Fibroblast of lung (primary cell): ENCODE measurements at regions not wholly inside any gene's neighbourhood (a gene's known extent, or its start where the extent isn't known, plus 50 kb on each side); places are given as distances from the start of the nearest gene placed in this dataset.
A peak's percentile ranks its signal among the peaks of the same experiment; 100 is the strongest.

Source experiments
- DNase-seq, 2 donors: peaks; one replicate each; pipeline versions ENCODE4 v3.0.0 to v3.0.0-alpha.2; 2010; ENCODE audit warnings: low read depth in 2 of 2
- H2AFZ ChIP-seq: 2 replicates; pipeline ENCODE4 v1.5.1; 2012; ENCODE audit warnings: low read length, control low read depth, inconsistent platforms
- H3K27ac ChIP-seq: 2 replicates; pipeline ENCODE4 v1.5.1; 2011; ENCODE audit warnings: low read length, control low read depth; ENCODE audit not compliant: insufficient read depth
- H3K27me3 ChIP-seq: 2 replicates; pipeline ENCODE4 v1.5.1; 2011; ENCODE audit warnings: mild to moderate bottlenecking, low read length; ENCODE audit not compliant: control insufficient read depth, insufficient read depth
- H3K36me3 ChIP-seq: 2 replicates; pipeline ENCODE4 v1.5.1; 2011; ENCODE audit warnings: low read length; ENCODE audit not compliant: control insufficient read depth, insufficient read depth
- H3K4me1 ChIP-seq: 2 replicates; pipeline ENCODE4 v1.5.1; 2011; ENCODE audit warnings: low read length; ENCODE audit not compliant: control insufficient read depth, insufficient read depth; ENCODE audit errors: extremely low read depth
- H3K4me2 ChIP-seq: 2 replicates; pipeline ENCODE4 v1.5.1; 2011; ENCODE audit warnings: low read length, control low read depth; ENCODE audit not compliant: insufficient read depth; ENCODE audit errors: extremely low read depth
- H3K4me3 ChIP-seq, 4 experiments: fragments of 200-600 bp in 1 of 4; sonication (generic) in 1 of 4; replicated peaks in 1 of 4; 2 replicates each; pipeline ENCODE4 v1.5.1; 2011 to 2016; ENCODE audit warnings: low read length in 4 of 4, low read depth in 3 of 4, mild to moderate bottlenecking in 3 of 4, control low read depth in 2 of 4, inconsistent platforms in 1 of 4, mixed read lengths in 1 of 4; ENCODE audit not compliant: insufficient read depth in 1 of 4; ENCODE audit errors: control extremely low read depth in 1 of 4
- H3K79me2 ChIP-seq: 2 replicates; pipeline ENCODE4 v1.5.1; 2012; ENCODE audit warnings: mild to moderate bottlenecking, low read length, inconsistent platforms; ENCODE audit not compliant: control insufficient read depth, insufficient read depth
- H3K9ac ChIP-seq: 2 replicates; pipeline ENCODE4 v1.5.1; 2011; ENCODE audit warnings: mild to moderate bottlenecking, low read length, control low read depth; ENCODE audit not compliant: insufficient read depth
- H3K9me3 ChIP-seq: 2 replicates; pipeline ENCODE4 v1.5.1; 2012; ENCODE audit warnings: low read depth, low read length; ENCODE audit not compliant: control insufficient read depth, insufficient read depth
- H4K20me1 ChIP-seq: 2 replicates; pipeline ENCODE4 v1.5.1; 2011; ENCODE audit warnings: low read length; ENCODE audit not compliant: control insufficient read depth, insufficient read depth; ENCODE audit errors: extremely low read depth
- CTCF ChIP-seq, 2 donors: IDR thresholded peaks in 1 of 2; conservative IDR thresholded peaks in 1 of 2; 1 replicate in 1 of 2; 2 replicates in 1 of 2; pipeline ENCODE4 v1.5.1; 2011 to 2012; ENCODE audit warnings: low read length in 2 of 2, control low read depth in 1 of 2, inconsistent platforms in 1 of 2, low read depth in 1 of 2, mild to moderate bottlenecking in 1 of 2
- EZH2 ChIP-seq: IDR thresholded peaks from 2 replicates; pipeline ENCODE4 v1.5.1; 2012; ENCODE audit warnings: low read length, control low read depth, mild to moderate bottlenecking; ENCODE audit errors: missing control alignments

- H3K4me3 ChIP-seq: no peak overlapping the region
- no peak overlapping the region for H3K27ac ChIP-seq
- H3K4me2 ChIP-seq: no peak overlapping the region
- H3K9me3 ChIP-seq: no peaks in the 10 kb centered on the region
- no peak overlapping the region for H2AFZ ChIP-seq
- H3K27me3 ChIP-seq: no peaks in the 10 kb centered on the region
- no peaks in the 10 kb centered on the region for H4K20me1 ChIP-seq
- DNase-seq: no peak
- no peaks in the 10 kb centered on the region for H3K79me2 ChIP-seq
- H3K4me1 ChIP-seq: no peaks in the 10 kb centered on the region
- TF ChIP-seq CTCF (conservative IDR thresholded peaks at IDR 0.05 in 1 of 2, IDR thresholded peaks at IDR 0.05 in 1 of 2; ENCODE audit: low read depth in 1 of 2, low read length in 2 of 2) (no peak), EZH2 (no peak)
- no peak overlapping the region for H3K9ac ChIP-seq
- no peaks in the 10 kb centered on the region for H3K36me3 ChIP-seq
Observed at GRCh38 chr22:25508761-25509321, 55.6 kb upstream of the GRK3 start.

GRCh38 chr22:25509374-25509791, 55.1 kb upstream of the GRK3 start:
- Histone ChIP-seq H3K4me2 (no peak overlapping the region), H3K79me2 (no peaks in the 10 kb centered on the region), H3K36me3 (no peaks in the 10 kb centered on the region), H3K9ac (no peak overlapping the region), H2AFZ (no peak overlapping the region), H3K27ac (no peak overlapping the region), H3K9me3 (no peaks in the 10 kb centered on the region), H3K4me1 (no peaks in the 10 kb centered on the region), H4K20me1 (no peaks in the 10 kb centered on the region), H3K27me3 (no peaks in the 10 kb centered on the region), H3K4me3 (no peak overlapping the region)
- DNase-seq: peak; percentile 23 to 68
- no peak for TF ChIP-seq CTCF (conservative IDR thresholded peaks at IDR 0.05 in 1 of 2, IDR thresholded peaks at IDR 0.05 in 1 of 2; ENCODE audit: low read depth in 1 of 2, low read length in 2 of 2)
- no peak for TF ChIP-seq EZH2

- Histone ChIP-seq H3K36me3 (no peaks in the 10 kb centered on the region), H3K27ac (no peak overlapping the region), H3K4me2 (no peak overlapping the region), H3K4me3 (no peak overlapping the region), H4K20me1 (no peaks in the 10 kb centered on the region), H3K9ac (no peak overlapping the region), H2AFZ (no peak overlapping the region), H3K9me3 (no peaks in the 10 kb centered on the region), H3K27me3 (no peaks in the 10 kb centered on the region), H3K79me2 (no peaks in the 10 kb centered on the region), H3K4me1 (no peaks in the 10 kb centered on the region)
- no peak for TF ChIP-seq EZH2
- no peak for TF ChIP-seq CTCF (conservative IDR thresholded peaks at IDR 0.05 in 1 of 2, IDR thresholded peaks at IDR 0.05 in 1 of 2; ENCODE audit: low read depth in 1 of 2, low read length in 2 of 2)
- no peak for DNase-seq
Observed at GRCh38 chr22:25510876-25511275, 53.6 kb upstream of the GRK3 start.
